HepG2 (cell line): ENCODE measurements at regions not wholly inside any gene's neighbourhood (a gene's known extent, or its start where the extent isn't known, plus 50 kb on each side); places are given as distances from the start of the nearest gene placed in this dataset.

ENCODE experiments used
- ATAC-seq: fragments of 200-7000 bp; cut with Tn5 transposase; 3 replicates; pipeline ENCODE4 v1.9.1; 2020; ENCODE audit warnings: mild to moderate bottlenecking, moderate library complexity
- BruUV-seq: library from RNA; stranded (reverse); fragments of 400-500 nt; replicated peaks from 2 replicates; lab custom pipeline; 2021; lab: Mats Ljungman, UMichigan
- CTCF ChIA-PET: fragments of 300-600 bp; formaldehyde crosslinking; extraction: SDS; loops from one replicate; lab custom pipeline; 2021; ENCODE audit warnings: low total read pairs, inconsistent platforms, low intra/inter-chr PET ratio; lab: Yijun Ruan, JAX
- POLR2A ChIA-PET: fragments of 350-600 bp; sonication (Branson Sonifier 250); formaldehyde crosslinking; loops from one replicate; lab custom pipeline; 2020; ENCODE audit warnings: antibody characterized with exemption, inconsistent platforms; lab: Yijun Ruan, JAX
- DNase-seq: peaks from one replicate; pipeline ENCODE4 v3.0.0-alpha.2; 2015; ENCODE audit warnings: low spot score
- FAIRE-seq: peaks from 3 replicates; lab custom pipeline; 2011; peaks lifted over from hg19 to GRCh38; lab: Jason Lieb, UNC
- H2AFZ ChIP-seq: one replicate; pipeline ENCODE4 v1.6.1; 2011; ENCODE audit warnings: low read length, inconsistent platforms
- H3K27ac ChIP-seq: fragments of 300-600 bp; 3 replicates; pipeline ENCODE4 v1.8.0; 2011; ENCODE audit warnings: mixed run types, mild to moderate bottlenecking, mixed read lengths, low read length, inconsistent platforms; ENCODE audit not compliant: insufficient read depth; ENCODE audit errors: extremely low read length
- H3K27me3 ChIP-seq, 2 experiments: fragments of 200-600 bp in 1 of 2; 2 replicates in 1 of 2; 3 replicates in 1 of 2; pipeline versions ENCODE4 v1.6.0 to v1.8.0; 2011; ENCODE audit warnings: low read length in 2 of 2, mild to moderate bottlenecking in 2 of 2, moderate library complexity in 2 of 2, inconsistent platforms in 1 of 2; ENCODE audit not compliant: insufficient read depth in 2 of 2, control insufficient read depth in 1 of 2
- H3K36me3 ChIP-seq, 2 experiments: fragments of 200-600 bp in 1 of 2; replicated peaks in 1 of 2; 2 replicates in 1 of 2; 3 replicates in 1 of 2; pipeline versions ENCODE4 v1.5.1 to v1.8.0; 2011; ENCODE audit warnings: low read length in 2 of 2, inconsistent platforms in 1 of 2; ENCODE audit not compliant: insufficient read depth in 2 of 2, control insufficient read depth in 1 of 2
- H3K4me1 ChIP-seq: 2 replicates; pipeline ENCODE4 v1.5.1; 2012; ENCODE audit warnings: low read length, inconsistent platforms; ENCODE audit not compliant: insufficient read depth
- H3K4me2 ChIP-seq: 2 replicates; pipeline ENCODE4 v1.6.0; 2011; ENCODE audit warnings: low read depth, low read length, inconsistent platforms
- H3K4me3 ChIP-seq, 3 experiments: fragments of 200-600 bp in 1 of 3; sonication (generic), shearing (Covaris generic) in 1 of 3; replicated peaks in 1 of 3; 2 replicates each; pipeline ENCODE4 v1.5.1; 2011 to 2016; ENCODE audit warnings: low read length in 3 of 3, inconsistent platforms in 2 of 3, low read depth in 2 of 3, mild to moderate bottlenecking in 2 of 3, control low read depth in 1 of 3, mixed read lengths in 1 of 3; ENCODE audit not compliant: insufficient read depth in 1 of 3
- H3K79me2 ChIP-seq: one replicate; pipeline ENCODE4 v1.6.1; 2011; ENCODE audit warnings: low read length, inconsistent platforms; ENCODE audit not compliant: insufficient read depth
- H3K9ac ChIP-seq: 2 replicates; pipeline ENCODE4 v1.6.0; 2011; ENCODE audit warnings: mild to moderate bottlenecking, low read depth, low read length, inconsistent platforms; ENCODE audit not compliant: insufficient read depth
- H3K9me3 ChIP-seq: 2 replicates; pipeline ENCODE4 v1.5.1; 2012; ENCODE audit warnings: mild to moderate bottlenecking, low read length
- H4K20me1 ChIP-seq: 2 replicates; pipeline ENCODE4 v1.6.0; 2011; ENCODE audit warnings: inconsistent platforms, mild to moderate bottlenecking, low read length, moderate library complexity; ENCODE audit not compliant: insufficient read depth
- BHLHE40 ChIP-seq: IDR thresholded peaks from 2 replicates; pipeline ENCODE4 v1.6.1; 2011; ENCODE audit warnings: low read length, improper control_type of control experiment
- FOXK2 ChIP-seq: fragments of 450-650 bp; IDR thresholded peaks from 2 replicates; pipeline ENCODE4 v1.6.1; 2016
- KDM2A ChIP-seq: sonication (generic); formaldehyde crosslinking; IDR thresholded peaks from 2 replicates; pipeline ENCODE4 v1.4.0; 2020; ENCODE audit warnings: low read depth, missing genetic modification reagents, borderline replicate concordance
- MXI1 ChIP-seq: IDR thresholded peaks from 3 replicates; pipeline ENCODE4 v1.6.1; 2012; ENCODE audit warnings: low read depth, low read length, inconsistent platforms, borderline replicate concordance
- ZSCAN22 ChIP-seq: sonication (generic); formaldehyde crosslinking; IDR thresholded peaks from 2 replicates; pipeline ENCODE4 v1.4.0; 2020; ENCODE audit warnings: mild to moderate bottlenecking, missing genetic modification reagents
- WGBS: methylation state at CpG from one replicate; pipeline ENCODE4 v1.1.6; 2017; ENCODE audit warnings: low lambda C conversion rate; 5-methylcytosine and 5-hydroxymethylcytosine counted together
- in situ Hi-C: cut with HindIII; loops from 2 replicates; pipeline ENCODE4 v1.10.0; 2017; ENCODE audit warnings: low pct_unique_long_range_greater_than_20kb; ENCODE audit not compliant: extremely low pct_ligation_motif_present
- intact Hi-C: fragments of 100-400 bp; cut with micrococcal nuclease; formaldehyde crosslinking; loops from one replicate; pipeline ENCODE4 v1.10.0; 2022; ENCODE audit not compliant: unreplicated experiment
- TF ChIP-seq, protein P1 (sequence below): sonication (generic); formaldehyde crosslinking; IDR thresholded peaks from 2 replicates; pipeline ENCODE4 v1.5.1; 2020; ENCODE audit warnings: mild to moderate bottlenecking, missing genetic modification reagents
- TF ChIP-seq, protein P2 (sequence below): fragments of 450-650 bp; IDR thresholded peaks from 2 replicates; pipeline ENCODE4 v1.6.1; 2016

GRCh38 chr20:12177657-12178293 lies 260.1 kb downstream of the BTBD3 start (continued):
- TF ChIP-seq, protein P1, sequence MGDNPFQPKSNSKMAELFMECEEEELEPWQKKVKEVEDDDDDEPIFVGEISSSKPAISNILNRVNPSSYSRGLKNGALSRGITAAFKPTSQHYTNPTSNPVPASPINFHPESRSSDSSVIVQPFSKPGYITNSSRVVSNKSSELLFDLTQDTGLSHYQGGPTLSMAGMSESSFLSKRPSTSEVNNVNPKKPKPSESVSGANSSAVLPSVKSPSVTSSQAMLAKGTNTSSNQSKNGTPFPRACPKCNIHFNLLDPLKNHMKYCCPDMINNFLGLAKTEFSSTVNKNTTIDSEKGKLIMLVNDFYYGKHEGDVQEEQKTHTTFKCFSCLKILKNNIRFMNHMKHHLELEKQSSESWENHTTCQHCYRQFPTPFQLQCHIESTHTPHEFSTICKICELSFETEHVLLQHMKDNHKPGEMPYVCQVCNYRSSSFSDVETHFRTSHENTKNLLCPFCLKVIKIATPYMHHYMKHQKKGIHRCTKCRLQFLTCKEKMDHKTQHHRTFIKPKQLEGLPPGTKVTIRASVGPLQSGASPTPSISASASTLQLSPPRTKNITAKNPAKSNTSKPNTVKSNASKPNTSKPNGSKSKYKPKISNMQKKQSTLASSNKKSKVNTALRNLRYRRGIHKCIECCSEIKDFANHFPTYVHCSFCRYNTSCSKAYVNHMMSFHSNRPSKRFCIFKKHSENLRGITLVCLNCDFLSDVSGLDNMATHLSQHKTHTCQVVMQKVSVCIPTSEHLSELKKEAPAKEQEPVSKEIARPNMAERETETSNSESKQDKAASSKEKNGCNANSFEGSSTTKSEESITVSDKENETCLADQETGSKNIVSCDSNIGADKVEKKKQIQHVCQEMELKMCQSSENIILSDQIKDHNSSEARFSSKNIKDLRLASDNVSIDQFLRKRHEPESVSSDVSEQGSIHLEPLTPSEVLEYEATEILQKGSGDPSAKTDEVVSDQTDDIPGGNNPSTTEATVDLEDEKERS (CRISPR knock-in tag), result no peak
- TF ChIP-seq BHLHE40 (no peak), FOXK2 (no peak), MXI1 (no peak), ZSCAN22 (CRISPR knock-in tag) (no peak)

GRCh38 chr20:12179692-12180091 lies 262.0 kb downstream of the BTBD3 start:
- no peaks in the 10 kb centered on the region for H3K4me1 ChIP-seq
- TF ChIP-seq KDM2A (CRISPR knock-in tag), result no peak
- TF ChIP-seq, protein P2, sequence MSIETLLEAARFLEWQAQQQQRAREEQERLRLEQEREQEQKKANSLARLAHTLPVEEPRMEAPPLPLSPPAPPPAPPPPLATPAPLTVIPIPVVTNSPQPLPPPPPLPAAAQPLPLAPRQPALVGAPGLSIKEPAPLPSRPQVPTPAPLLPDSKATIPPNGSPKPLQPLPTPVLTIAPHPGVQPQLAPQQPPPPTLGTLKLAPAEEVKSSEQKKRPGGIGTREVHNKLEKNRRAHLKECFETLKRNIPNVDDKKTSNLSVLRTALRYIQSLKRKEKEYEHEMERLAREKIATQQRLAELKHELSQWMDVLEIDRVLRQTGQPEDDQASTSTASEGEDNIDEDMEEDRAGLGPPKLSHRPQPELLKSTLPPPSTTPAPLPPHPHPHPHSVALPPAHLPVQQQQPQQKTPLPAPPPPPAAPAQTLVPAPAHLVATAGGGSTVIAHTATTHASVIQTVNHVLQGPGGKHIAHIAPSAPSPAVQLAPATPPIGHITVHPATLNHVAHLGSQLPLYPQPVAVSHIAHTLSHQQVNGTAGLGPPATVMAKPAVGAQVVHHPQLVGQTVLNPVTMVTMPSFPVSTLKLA, result no peak
- TF ChIP-seq, all 625 proteins: peak for 0
- Histone ChIP-seq H3K4me3 (no peak overlapping the region), H3K27ac (no peak overlapping the region), H3K79me2 (no peaks in the 10 kb centered on the region), H3K9ac (no peak overlapping the region), H3K27me3 (no peaks in the 10 kb centered on the region), H2AFZ (no peak overlapping the region), H3K9me3 (peaks cover 61% of the 10 kb centered on the region), H4K20me1 (no peaks in the 10 kb centered on the region), H3K36me3 (no peaks in the 10 kb centered on the region), H3K4me2 (no peak overlapping the region)
- 2% methylated on average over 1 of the region's 1 CpG for whole genome bisulfite sequencing
- intact Hi-C loops (no loop called here), in situ Hi-C loops (no loop called here)
- ChIA-PET CTCF (no interaction called here), POLR2A (no interaction called here)
- DNase-seq (no peak), ATAC-seq (no peak), FAIRE-seq (no peak)
- BruUV-seq, result no TSS peak
